HUDEP-2 (cell line): ENCODE measurements at regions not wholly inside any gene's neighbourhood (a gene's known extent, or its start where the extent isn't known, plus 50 kb on each side); places are given as distances from the start of the nearest gene placed in this dataset.

Source experiments
- DNase-seq, 76 experiments: peaks; one replicate each; lab custom pipeline; 2025; ENCODE audit not compliant: unreplicated experiment in 76 of 76; lab: John Stamatoyannopoulos, UW

DNA sequence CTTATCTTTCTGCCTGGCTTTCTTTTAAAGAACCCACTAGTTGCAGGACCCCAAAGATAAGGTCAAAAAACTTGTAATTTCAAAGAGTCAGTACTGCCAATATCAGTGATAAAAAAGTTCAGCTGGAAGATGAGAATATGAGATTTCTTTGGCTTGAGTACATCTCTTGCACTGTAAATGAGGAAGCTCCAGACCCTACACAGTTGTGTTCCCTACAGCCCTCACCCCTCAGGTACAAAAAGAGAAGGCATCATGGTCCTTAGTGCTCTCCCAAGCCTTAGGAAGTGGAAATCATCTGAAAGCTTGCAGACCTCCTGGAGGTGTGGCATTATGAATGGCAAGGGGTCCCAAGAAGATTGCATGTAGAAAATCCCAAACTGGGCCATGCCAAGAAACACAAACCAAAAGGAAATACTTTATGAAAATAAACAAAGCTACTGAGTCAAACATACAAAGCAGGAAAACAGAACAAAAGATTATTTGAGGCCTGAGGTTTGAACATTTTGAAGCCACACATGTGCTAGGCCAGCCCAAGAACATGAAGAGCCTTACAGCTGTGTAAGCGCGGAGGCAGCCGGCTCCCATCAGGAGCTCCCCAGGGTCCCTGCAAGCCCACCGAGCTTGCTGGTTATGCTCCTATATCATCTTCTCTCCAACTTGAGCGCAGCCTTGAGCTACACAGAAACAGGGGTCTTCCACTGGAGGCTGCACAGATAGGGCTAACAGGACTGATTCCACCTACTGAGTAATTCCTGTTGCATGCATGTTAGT lies 217.0 kb downstream of the OSR1 start:
- DNase-seq, result peak in 10 of 76 experiments; percentile 1 to 60 (median 18)

DNA sequence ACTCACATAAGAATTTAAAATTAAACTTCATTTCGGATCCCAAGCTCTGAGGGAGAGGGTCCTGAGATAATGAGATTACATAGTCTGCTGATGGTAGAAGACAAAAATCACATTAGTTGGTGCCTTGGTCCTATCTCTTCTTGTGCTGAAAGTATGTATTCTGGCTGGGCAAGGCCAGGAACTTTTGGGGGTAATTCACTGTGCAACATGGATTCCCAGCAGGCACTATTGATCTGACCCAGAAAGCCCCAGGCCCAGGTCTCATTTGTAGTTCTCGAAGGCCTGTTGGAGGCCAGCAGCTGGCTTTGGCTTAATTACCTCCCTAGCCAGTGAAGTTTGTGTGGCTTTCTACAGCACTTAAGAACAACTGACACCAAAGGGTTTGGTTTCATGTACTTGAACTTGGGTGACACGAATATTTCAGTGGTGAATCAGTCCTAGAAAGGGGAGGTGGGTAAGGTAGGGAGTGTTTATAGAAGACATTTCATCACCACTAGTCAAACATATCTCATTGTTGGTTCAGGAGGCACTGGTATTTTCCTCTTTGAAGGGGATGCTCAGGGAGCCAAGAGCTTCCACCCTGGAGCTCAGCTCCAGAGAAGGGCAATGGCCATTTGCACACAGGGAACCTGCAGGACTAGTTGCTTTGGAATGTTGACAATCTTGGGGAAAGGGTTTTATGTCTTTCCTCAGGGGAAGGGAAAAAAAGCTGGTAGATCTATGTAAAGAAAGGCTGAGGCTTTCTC lies 217.8 kb downstream of the OSR1 start:
- peak in 2 of 76 experiments; percentile 6 to 11 for DNase-seq

DNA sequence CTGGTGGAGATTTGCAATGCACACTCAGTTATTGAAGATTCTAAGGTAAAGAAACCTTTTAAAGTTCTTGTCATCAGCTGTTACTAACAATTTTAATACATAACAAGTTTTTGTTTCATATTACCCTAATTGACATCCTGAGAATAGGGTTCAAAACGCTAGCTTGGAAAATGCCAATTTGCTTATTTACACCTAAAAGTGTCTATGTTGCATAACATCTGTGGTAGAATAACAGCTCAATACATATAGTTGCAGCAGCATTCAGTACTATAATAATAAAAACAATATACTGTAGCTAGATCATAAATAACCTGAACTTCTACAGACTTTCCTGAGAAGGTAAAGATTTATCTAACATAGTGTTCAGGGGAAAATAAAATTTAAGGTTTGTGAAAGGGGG lies 219.0 kb downstream of the OSR1 start:
- no peak for DNase-seq

DNA sequence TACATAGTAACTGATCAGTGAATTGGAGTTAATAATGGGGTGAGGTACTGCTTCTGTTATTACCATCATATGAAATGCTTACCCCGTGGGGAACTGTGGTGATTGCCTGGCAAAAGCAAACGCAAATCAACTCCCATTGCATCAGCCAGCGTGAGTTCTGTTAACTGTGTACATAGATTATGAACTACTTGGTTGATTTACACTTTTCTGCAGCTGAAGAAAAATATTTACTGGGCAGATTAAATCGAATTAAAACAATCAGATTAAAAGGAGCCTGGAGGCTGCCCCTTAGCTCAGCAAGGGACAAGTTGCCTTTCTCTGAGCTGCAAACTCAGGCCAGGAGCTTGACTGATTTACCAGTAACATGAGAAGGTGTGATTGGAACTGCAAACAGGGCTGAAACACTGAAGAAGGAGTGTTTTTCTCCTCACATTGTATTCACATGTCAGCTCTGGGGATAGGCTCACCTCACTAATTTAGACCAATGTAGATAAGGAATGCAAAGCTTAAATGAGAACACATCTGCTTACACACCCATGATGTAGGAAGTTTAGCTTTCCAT lies 220.1 kb downstream of the OSR1 start:
- no peak for DNase-seq

DNA sequence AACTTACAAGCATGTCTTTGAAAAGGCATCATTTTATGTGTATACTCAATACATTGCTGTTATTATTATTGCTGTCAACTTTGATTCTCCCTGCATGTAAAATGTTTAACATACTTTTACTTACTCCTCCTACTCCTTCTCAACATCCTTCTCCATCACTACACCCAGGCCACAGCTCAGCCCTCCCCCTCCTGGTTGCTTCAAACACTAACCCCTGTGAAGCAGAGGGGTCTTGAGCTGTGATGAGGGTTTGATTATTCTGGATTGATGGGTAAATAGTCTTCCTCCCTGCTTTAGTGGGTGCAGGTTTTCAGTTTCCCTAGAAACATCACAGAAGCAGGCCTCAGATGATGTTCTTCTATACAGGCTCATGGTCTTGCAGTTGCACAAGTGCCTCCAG lies 221.0 kb downstream of the OSR1 start:
- DNase-seq, result no peak

DNA sequence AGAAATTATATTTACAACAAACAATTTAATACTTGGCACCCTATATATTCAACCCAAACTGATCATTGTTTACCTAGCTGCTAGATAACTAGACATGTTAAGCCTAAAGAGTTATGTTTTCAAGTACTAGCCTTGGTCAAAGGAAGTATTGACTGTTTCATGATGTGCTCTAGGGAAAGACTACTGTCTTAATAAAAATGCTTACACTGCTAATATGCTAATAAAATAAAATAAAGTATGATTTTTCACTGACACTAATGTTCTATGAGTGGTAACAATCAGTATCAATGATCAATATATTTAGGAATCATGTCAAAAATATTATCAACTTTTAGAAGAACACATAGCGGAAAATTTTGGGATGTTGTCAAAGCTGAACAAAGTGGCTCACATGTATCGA lies 225.5 kb downstream of the OSR1 start:
- DNase-seq, result no peak

DNA sequence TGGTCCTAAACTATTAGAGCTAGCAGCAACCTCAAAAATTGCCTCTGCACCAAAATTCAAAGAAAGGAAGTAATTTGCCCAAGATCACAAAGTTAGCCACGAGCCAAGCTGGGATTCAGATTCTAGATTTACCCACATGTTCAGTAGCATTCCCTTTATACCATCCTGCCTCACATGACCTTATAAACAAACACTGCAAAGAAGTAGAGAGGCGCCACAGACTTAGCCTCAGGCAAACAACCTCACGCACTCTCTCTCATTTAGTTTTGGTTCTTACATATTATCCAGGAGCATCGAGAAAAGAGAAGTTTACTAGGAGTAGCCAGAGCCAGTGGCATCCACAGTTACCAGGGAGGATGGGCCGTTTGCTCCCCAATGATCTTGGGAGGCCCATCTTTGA lies 226.6 kb downstream of the OSR1 start:
- no peak for DNase-seq

DNA sequence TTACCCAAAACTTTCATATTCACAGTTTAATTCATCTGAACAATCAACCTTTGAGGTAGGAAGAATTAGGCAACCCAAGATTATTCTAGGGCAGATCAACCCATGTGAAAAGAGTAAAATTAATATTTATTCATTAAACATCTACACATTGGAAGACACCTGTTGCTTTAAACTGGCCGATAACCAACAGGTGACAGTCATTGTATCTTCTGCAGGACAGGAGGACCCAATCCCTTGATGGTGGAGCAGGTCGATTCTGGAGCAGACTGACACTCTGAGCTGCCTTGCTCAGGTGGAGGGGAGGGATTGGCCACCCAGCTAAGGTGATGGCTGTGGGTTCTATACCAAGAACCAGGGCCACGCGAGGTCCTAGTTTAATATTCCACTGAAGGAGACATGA lies 230.3 kb downstream of the OSR1 start:
- no peak for DNase-seq

DNA sequence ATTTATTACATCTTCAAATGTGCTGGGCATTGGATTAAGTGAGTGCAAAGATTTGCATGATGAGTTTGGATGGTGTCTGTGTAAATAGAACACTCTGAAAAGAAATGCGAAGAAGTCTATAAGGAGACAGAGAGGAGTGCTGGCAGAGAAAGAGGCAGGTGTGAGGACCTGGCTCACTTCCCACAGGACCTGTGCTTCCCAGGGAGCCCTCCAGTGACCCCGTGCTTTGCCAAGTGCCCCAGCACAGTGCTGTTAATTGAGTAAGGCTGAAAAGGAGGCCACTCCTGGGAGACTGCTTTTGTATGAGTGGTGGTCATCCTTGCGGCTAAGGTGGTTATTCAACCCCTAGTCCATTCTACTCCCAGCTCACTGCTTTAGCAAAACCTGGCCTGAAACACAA lies 230.8 kb downstream of the OSR1 start:
- DNase-seq, result no peak

DNA sequence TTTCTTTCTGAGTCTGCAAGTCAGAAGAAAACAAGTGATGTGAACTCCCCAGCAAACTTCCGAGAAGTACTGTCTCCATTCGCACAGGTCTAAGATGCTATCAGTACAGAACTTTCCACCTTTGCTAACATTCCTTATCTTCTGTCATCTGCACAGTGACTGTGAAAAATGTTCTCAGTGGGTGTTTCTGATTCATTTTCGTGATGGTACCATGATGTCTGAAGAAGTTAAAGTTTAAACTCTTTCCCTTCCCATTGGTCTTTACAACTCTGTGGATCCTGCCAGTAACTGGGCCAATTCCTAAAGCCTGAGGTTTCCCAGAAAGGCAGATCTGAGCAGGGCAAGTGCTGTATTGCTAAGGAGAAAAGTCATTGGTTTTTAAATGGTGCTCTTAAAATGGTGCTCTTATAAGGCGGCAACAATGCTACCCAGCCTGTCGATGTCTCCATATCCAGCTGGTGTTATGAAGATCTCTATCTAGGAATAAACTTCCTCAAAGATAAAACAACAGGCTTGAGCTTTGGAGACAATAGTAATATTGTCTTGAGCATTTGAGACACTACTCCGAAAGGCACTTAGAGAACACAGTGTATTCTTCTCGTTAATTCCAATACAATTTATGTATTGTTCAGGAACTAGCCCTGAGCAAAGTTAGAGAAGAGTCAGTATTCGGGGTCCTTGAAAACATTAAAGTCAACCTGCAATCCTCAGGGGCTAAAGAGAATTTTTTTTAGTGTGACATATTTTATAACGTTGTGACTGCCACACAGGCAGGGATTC lies 232.3 kb downstream of the OSR1 start:
- no peak for DNase-seq

DNA sequence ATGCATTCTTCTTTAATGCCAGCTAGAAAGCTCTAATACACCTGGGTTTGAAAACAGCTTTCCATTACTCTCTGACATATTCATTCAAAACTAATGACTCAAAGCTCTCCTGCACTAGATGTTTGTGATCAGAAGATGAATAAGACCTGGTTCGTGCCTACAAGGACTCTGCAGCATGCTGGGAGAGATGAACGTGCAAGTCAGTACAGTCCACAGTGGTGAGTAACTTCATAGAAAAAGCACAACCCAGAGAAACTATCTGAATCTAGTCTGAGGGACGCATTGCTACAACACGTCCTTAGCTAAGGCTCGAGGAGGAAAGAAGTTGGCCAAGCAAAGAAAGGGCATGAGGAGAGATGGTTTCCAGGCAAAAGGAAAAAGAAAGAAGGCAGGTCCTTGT lies 234.3 kb downstream of the OSR1 start:
- DNase-seq, result no peak

DNA sequence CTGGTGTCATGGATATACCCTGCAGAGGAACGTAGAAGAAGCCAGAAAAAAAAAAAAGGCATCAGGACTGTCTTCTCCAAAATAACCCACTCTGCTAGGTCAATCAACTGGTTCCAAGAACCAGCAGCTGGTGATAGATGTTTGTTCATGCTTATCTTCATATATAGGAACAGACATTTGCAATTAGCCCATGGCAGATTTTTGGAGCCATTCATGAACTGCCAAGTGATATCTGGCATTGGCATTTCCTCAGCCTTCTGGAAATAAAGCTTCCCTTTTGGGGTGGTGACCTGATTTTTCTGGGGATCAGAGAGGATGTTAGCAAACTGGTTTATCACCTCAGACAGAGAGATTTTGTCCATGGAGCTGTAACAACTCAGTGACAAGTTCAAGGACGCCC lies 234.9 kb downstream of the OSR1 start:
- DNase-seq, result no peak

DNA sequence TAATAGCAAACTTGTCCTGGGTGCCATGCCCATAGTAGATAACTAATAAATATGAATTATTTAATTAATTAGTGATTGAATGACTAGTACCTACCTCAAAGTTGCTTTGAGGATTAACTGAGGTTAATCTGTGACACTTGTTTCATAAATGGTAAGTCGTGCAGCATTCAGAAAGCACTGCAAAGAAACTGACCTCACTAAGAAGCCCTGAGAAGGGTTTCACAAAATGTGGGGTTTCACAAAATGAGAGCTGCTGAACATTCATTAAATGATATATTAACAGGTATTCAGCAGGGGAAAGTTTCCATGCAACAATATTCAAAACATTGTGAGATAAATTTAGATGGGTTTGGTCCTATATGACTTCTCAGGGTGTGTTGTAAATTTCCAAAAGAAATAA lies 236.2 kb downstream of the OSR1 start:
- DNase-seq, result no peak

DNA sequence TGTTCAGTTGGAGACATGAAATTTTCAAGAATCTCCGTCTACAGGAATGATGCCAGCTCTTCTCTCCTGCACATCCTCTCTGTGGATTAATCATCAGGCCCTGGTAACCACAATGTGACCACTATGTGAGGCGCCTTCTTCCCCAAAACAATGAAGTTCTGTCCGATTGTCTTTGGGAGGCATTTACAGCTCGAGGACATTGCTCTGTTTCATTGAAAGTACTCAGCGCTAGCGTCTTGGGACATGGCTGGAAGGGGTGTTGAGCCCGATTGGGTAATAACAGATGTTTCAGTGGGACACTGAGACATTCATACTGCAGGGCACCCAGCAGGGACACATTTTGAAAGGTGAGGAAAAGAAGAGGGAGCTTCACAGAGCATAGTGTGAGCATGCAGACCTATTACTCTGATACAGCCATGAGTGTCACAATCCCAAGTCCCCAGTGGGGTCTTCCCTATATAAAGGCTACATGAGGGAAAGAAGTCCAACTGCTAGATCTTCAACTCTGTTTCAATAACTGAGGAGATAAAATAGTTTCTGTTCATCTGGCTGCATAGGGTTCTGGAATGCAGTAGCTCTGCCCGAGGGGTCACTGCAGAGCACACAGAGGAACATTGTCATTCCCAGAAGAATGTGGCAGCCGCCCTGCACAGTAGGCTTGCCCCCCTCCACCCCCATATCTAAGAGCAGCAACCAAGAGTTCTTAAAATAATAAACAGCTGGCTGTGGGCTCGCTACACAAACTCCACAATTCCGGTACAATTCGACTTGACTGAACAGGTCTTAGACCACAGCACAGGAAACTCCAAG lies 237.3 kb downstream of the OSR1 start:
- no peak for DNase-seq

DNA sequence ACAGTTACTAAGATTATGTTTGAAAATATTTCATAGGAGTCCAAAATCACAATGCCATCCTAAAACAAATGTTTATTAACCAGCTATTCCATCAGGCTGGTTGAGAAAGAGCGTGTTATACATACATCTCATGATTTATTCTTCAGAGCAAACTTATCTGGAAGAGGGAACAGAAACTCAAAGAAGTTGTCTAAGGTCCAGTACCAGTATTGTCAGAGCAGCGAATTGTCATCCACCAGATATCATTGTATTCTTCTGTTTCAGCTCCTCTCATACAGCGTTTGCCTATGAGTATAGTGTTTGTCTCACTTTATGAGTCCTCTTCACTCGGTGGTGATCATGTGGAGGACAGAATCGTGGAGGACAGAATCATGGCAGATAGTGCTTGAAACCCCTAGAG lies 238.2 kb downstream of the OSR1 start:
- no peak for DNase-seq

DNA sequence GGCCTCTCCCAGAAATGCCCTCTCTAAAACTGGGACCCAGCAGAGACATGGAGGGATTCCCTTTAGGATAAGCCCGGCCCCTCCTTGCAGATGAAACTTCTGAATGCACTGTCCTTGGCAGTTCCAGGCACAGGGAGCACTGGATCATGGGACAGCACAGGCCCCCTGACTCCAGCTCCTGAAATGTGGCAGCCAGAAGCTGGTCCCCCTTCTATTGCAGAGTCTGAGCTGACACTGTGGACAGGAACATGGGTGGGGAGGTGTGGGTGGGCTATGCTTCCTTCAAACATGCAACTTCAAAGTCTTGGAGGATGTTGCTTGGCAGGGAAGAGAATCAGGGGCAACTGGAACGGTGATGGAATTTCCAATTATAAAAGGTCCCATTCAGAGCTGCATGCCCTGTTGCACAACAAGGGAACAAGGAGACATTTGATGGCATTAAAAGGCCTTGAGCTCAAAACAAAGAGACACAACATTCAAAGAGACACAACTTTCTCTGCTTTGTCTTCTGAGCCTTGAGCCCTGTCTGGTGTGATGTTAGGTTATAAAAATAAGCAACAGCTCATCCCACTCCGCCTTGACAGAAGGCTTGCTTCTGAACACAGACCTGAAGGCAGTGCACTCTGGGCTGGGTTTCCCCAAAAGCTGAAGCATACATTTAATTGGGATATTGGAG lies 239.0 kb downstream of the OSR1 start:
- no peak for DNase-seq

DNA sequence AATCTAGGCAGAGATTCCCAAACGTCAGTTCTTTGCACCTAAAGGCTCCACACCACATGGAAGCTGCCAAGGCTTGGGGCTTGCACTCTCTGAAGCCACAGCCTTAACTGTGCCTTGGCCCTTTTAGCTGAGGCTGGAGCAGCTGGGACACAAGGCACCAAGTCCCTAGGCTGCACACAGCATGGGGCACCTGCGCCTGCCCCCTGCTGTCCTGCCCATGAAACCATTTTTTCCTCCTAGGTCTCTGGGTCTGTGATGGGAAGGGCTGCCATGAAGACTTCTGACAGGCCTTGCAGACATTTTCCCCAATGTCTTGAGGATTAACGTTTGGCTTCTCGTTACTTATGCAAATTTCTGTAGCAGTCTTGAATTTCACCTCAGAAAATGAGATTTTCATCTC lies 241.5 kb downstream of the OSR1 start:
- DNase-seq, result no peak

DNA sequence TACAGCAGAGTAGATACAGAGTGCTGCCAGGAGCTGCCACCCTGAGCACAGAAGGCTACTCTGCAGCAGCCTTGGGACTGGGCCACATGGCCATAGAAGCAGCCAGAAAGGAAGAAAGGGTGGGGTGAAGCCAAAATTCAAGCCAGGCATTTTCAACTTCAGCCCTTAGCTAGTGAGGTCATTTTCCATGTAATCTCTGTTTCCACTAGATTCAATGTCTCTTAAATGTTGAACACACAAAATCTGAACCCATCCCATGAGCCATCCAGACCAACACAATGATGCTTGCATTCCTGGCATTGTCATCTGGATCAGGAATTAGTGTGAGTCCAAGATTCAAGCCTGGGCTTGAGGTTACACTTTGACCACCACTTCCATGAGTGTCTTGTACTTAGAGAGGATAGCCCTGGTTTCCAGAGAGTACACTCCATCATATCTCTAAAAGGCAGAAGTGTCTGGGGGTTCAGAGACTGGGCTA lies 243.6 kb downstream of the OSR1 start:
- DNase-seq, result no peak

DNA sequence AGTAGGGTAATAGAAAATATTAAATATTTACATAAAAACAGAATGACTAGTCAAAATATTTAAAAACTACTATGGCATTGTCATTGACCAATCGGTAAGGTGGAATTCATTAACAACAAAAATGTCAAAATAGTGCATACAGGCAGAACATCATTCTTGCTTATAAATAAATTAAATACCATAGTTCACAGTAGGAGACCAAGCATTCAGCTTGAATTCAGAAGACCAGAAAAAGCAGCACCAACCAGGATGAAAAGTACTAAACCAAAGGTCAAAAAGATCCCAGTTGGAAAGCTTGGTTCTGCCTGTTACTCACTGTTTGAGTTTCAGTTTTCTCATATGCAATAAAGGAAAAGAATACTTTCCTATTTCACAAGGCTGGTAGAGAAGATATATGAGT lies 244.3 kb downstream of the OSR1 start:
- DNase-seq, result no peak

DNA sequence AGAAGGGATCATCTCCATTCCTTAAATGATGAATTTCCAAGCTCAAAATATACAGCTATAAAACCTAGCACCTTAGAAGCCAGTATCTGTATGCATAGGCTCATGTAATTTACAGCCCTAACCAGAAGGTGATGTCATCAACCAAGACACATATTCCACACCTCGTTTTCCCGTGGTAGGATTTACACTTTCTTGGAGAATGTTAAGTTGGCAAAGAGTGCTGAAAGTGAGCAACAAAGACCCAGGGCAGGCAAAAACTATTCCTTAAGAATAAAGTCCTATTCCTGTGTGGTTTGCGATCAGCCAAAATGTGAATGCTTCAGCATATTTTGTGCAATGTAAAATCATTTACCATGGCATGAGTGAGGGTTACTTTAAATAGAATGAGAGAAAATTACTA lies 247.1 kb downstream of the OSR1 start:
- DNase-seq, result no peak
